GM23338 (cell line): ENCODE measurements at regions not wholly inside any gene's neighbourhood (a gene's known extent, or its start where the extent isn't known, plus 50 kb on each side); places are given as distances from the start of the nearest gene placed in this dataset.

Experiments used
- ATAC-seq: fragments of 200-7000 bp; cut with Tn5 transposase; 3 replicates; pipeline ENCODE4 v1.9.1; 2020
- DNase-seq: peaks from one replicate; pipeline ENCODE4 v3.0.0-alpha.2; 2015; ENCODE audit warnings: low spot score
- H2AFZ ChIP-seq: fragments of 200-600 bp; sonication (generic); 2 replicates; pipeline ENCODE4 v1.8.0; 2016; ENCODE audit warnings: antibody characterized with exemption, mild to moderate bottlenecking, moderate library complexity
- H3F3A ChIP-seq: fragments of 200-600 bp; sonication (generic); replicated peaks from 2 replicates; pipeline ENCODE4 v1.8.0; 2017; ENCODE audit warnings: antibody characterized with exemption, mixed run types, low read depth
- H3K27ac ChIP-seq: fragments of 200-600 bp; sonication (generic); 2 replicates; pipeline ENCODE4 v1.6.1; 2016; ENCODE audit warnings: low read depth
- H3K27me3 ChIP-seq: fragments of 200-600 bp; sonication (generic); 2 replicates; pipeline ENCODE4 v1.8.0; 2016; ENCODE audit warnings: mild to moderate bottlenecking, mixed run types, moderate library complexity; ENCODE audit not compliant: insufficient read depth
- H3K36me3 ChIP-seq: fragments of 200-600 bp; sonication (generic); 2 replicates; pipeline ENCODE4 v1.8.0; 2016; ENCODE audit warnings: mild to moderate bottlenecking; ENCODE audit not compliant: insufficient read depth
- H3K4me1 ChIP-seq: fragments of 200-600 bp; sonication (generic); 2 replicates; pipeline ENCODE4 v1.8.0; 2016; ENCODE audit warnings: mild to moderate bottlenecking, moderate library complexity; ENCODE audit not compliant: insufficient read depth
- H3K4me2 ChIP-seq: fragments of 200-600 bp; sonication (generic); 2 replicates; pipeline ENCODE4 v1.7.1; 2017; ENCODE audit warnings: mixed run types
- H3K4me3 ChIP-seq: fragments of 200-600 bp; sonication (generic); 2 replicates; pipeline ENCODE4 v1.6.1; 2016; ENCODE audit warnings: mixed run types
- H3K79me2 ChIP-seq: fragments of 200-600 bp; sonication (generic); replicated peaks from 2 replicates; pipeline ENCODE4 v1.8.0; 2017; ENCODE audit warnings: mild to moderate bottlenecking; ENCODE audit not compliant: insufficient read depth
- H3K9me2 ChIP-seq: fragments of 200-600 bp; sonication (generic); 2 replicates; pipeline ENCODE4 v1.8.0; 2017; ENCODE audit not compliant: insufficient read depth
- H4K20me1 ChIP-seq: fragments of 200-600 bp; sonication (generic); replicated peaks from 2 replicates; pipeline ENCODE4 v1.8.0; 2017; ENCODE audit warnings: mild to moderate bottlenecking; ENCODE audit not compliant: insufficient read depth
- H3K27ac Mint-ChIP-seq: 2 replicates; pipeline ENCODE4 v1.8.0; 2020; ENCODE audit warnings: inconsistent platforms, mild to moderate bottlenecking, moderate library complexity, mixed read lengths
- H3K27me3 Mint-ChIP-seq: 3 replicates; pipeline ENCODE4 v1.8.0; 2022; ENCODE audit warnings: low read depth, mild to moderate bottlenecking, moderate library complexity, mixed read lengths, inconsistent platforms; ENCODE audit not compliant: insufficient read depth, poor library complexity
- H3K36me3 Mint-ChIP-seq: 3 replicates; pipeline ENCODE4 v1.8.0; 2021; ENCODE audit warnings: low read depth, mild to moderate bottlenecking, inconsistent platforms, moderate library complexity, mixed read lengths
- H3K4me1 Mint-ChIP-seq: 3 replicates; pipeline ENCODE4 v1.8.0; 2020; ENCODE audit warnings: mild to moderate bottlenecking, inconsistent platforms, mixed read lengths
- H3K4me3 Mint-ChIP-seq: 3 replicates; pipeline ENCODE4 v1.8.0; 2021; ENCODE audit warnings: moderate library complexity, mild to moderate bottlenecking, inconsistent platforms, mixed read lengths
- H3K9me3 Mint-ChIP-seq: 3 replicates; pipeline ENCODE4 v1.8.0; 2020; ENCODE audit warnings: moderate library complexity, mild to moderate bottlenecking, inconsistent platforms, mixed read lengths
- EZH2phosphoT487 ChIP-seq: fragments of 200-600 bp; sonication (generic); IDR thresholded peaks from one replicate; pipeline ENCODE4 v1.8.1; 2018; ENCODE audit warnings: antibody characterized with exemption; ENCODE audit not compliant: unreplicated experiment
- JUNB ChIP-seq: IDR thresholded peaks from one replicate; pipeline ENCODE4 v1.6.1; 2016; ENCODE audit warnings: antibody characterized with exemption; ENCODE audit not compliant: unreplicated experiment
- NANOG ChIP-seq: IDR thresholded peaks from 2 replicates; pipeline ENCODE4 v1.6.1; 2016; ENCODE audit warnings: antibody characterized with exemption, borderline replicate concordance
- STAT1 ChIP-seq: IDR thresholded peaks from one replicate; pipeline ENCODE4 v1.6.1; 2016; ENCODE audit warnings: antibody characterized with exemption; ENCODE audit not compliant: unreplicated experiment
- ZNF114 ChIP-seq: fragments of 250-450 bp; sonication (Bioruptor Pico); IDR thresholded peaks from 2 replicates; pipeline ENCODE4 v1.5.0; 2020; ENCODE audit warnings: mild to moderate bottlenecking, moderate library complexity
- TF ChIP-seq, protein P1 (sequence below): fragments of 250-450 bp; sonication (Bioruptor Pico); IDR thresholded peaks from 2 replicates; pipeline ENCODE4 v1.5.0; 2020; ENCODE audit warnings: mild to moderate bottlenecking, moderate library complexity
- TF ChIP-seq, protein P2 (sequence below), 2 experiments: fragments of 200-600 bp in 1 of 2; sonication (generic) in 1 of 2; conservative IDR thresholded peaks; 2 replicates each; pipeline versions ENCODE4 v1.5.1 to v1.6.1; 2016 to 2017; ENCODE audit warnings: antibody characterized with exemption in 2 of 2, low read depth in 2 of 2, mild to moderate bottlenecking in 2 of 2, moderate library complexity in 1 of 2
- TF ChIP-seq, protein P3 (sequence below): IDR thresholded peaks from one replicate; pipeline ENCODE4 v1.6.1; 2018; ENCODE audit warnings: antibody characterized with exemption; ENCODE audit not compliant: unreplicated experiment

DNA sequence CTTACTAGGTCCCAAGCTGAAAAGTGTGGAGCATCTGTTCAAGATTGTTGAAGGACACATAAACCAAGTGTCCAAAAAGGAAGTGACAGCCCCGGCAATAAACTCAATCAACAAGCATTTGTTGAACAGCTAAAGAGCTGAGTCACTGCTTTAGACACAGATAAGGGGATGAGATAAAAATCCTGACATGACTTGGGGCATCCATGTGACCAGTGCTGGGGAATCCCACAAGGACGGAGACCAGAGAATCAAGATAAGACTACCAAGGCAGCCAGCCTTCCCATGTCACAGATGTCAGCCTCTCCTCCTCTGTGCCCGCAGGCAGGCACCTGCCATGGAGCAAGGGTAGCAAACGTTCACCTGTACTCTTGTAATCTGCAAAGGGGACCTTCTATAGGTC lies 118.6 kb upstream of the KAZN start (continued):
- TF ChIP-seq, protein P1, sequence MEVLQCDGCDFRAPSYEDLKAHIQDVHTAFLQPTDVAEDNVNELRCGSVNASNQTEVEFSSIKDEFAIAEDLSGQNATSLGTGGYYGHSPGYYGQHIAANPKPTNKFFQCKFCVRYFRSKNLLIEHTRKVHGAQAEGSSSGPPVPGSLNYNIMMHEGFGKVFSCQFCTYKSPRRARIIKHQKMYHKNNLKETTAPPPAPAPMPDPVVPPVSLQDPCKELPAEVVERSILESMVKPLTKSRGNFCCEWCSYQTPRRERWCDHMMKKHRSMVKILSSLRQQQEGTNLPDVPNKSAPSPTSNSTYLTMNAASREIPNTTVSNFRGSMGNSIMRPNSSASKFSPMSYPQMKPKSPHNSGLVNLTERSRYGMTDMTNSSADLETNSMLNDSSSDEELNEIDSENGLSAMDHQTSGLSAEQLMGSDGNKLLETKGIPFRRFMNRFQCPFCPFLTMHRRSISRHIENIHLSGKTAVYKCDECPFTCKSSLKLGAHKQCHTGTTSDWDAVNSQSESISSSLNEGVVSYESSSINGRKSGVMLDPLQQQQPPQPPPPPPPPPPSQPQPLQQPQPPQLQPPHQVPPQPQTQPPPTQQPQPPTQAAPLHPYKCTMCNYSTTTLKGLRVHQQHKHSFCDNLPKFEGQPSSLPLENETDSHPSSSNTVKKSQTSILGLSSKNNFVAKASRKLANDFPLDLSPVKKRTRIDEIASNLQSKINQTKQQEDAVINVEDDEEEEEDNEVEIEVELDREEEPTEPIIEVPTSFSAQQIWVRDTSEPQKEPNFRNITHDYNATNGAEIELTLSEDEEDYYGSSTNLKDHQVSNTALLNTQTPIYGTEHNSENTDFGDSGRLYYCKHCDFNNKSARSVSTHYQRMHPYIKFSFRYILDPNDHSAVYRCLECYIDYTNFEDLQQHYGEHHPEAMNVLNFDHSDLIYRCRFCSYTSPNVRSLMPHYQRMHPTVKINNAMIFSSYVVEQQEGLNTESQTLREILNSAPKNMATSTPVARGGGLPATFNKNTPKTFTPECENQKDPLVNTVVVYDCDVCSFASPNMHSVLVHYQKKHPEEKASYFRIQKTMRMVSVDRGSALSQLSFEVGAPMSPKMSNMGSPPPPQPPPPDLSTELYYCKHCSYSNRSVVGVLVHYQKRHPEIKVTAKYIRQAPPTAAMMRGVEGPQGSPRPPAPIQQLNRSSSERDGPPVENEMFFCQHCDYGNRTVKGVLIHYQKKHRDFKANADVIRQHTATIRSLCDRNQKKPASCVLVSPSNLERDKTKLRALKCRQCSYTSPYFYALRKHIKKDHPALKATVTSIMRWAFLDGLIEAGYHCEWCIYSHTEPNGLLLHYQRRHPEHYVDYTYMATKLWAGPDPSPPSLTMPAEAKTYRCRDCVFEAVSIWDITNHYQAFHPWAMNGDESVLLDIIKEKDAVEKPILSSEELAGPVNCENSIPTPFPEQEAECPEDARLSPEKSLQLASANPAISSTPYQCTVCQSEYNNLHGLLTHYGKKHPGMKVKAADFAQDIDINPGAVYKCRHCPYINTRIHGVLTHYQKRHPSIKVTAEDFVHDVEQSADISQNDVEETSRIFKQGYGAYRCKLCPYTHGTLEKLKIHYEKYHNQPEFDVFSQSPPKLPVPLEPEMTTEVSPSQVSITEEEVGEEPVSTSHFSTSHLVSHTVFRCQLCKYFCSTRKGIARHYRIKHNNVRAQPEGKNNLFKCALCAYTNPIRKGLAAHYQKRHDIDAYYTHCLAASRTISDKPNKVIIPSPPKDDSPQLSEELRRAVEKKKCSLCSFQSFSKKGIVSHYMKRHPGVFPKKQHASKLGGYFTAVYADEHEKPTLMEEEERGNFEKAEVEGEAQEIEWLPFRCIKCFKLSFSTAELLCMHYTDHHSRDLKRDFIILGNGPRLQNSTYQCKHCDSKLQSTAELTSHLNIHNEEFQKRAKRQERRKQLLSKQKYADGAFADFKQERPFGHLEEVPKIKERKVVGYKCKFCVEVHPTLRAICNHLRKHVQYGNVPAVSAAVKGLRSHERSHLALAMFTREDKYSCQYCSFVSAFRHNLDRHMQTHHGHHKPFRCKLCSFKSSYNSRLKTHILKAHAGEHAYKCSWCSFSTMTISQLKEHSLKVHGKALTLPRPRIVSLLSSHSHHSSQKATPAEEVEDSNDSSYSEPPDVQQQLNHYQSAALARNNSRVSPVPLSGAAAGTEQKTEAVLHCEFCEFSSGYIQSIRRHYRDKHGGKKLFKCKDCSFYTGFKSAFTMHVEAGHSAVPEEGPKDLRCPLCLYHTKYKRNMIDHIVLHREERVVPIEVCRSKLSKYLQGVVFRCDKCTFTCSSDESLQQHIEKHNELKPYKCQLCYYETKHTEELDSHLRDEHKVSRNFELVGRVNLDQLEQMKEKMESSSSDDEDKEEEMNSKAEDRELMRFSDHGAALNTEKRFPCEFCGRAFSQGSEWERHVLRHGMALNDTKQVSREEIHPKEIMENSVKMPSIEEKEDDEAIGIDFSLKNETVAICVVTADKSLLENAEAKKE (CRISPR knock-in tag), result no peak

DNA sequence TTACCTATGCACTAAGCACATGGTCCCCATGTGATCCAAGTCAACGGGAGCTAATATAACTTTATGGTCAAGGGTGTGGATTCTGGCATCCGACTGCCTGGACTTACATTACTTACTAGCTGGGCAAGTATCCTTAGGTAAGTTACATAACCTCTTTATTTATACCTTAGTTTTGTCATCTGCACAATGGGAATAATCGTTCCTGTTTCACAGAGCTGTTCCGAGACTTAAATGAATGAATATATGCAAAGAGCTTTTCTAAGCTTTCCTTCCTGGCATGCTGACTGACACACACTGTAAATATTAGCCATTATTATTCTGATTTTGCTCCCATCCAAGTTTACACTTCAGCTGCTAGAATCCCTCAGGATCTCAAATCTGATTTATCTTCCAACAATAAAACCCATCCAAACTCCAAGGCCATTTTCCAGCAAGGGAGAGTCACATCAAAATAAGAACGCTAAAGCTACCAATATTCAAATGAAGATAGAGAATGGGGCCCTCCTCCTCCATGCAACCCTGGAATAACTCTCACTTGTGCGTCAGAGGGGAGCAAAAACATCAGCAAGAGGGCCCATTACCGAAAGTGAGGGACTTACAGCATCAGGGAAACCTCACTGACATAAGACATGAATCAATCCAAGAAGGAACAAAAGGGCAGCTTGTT lies 115.6 kb upstream of the KAZN start:
- H3K4me1 ChIP-seq, result peaks cover 8% of the 10 kb centered on the region; the same call in 1 of the 2 replicates
- Mint-ChIP-seq H3K4me3 (no peak overlapping the region), H3K36me3 (no peaks in the 10 kb centered on the region), H3K4me1 (peaks cover 6% of the 10 kb centered on the region), H3K27ac (no peak overlapping the region), H3K9me3 (no peaks in the 10 kb centered on the region), H3K27me3 (no peaks in the 10 kb centered on the region)
- H3K4me2 ChIP-seq, result no peak overlapping the region
- H2AFZ ChIP-seq, result no peak overlapping the region
- H3K27ac ChIP-seq, result no peak overlapping the region
- ATAC-seq (no peak), DNase-seq (no peak)
- H3K27me3 ChIP-seq, result no peaks in the 10 kb centered on the region
- no peaks in the 10 kb centered on the region for H3K79me2 ChIP-seq
- H3F3A ChIP-seq, result no peaks in the 10 kb centered on the region
- no peaks in the 10 kb centered on the region for H4K20me1 ChIP-seq
- H3K4me3 ChIP-seq, result no peak overlapping the region
- H3K9me2 ChIP-seq, result no peaks in the 10 kb centered on the region
- no peaks in the 10 kb centered on the region for H3K36me3 ChIP-seq
- TF ChIP-seq JUNB (no peak), EZH2phosphoT487 (no peak), STAT1 (no peak), NANOG (no peak), ZNF114 (CRISPR knock-in tag) (no peak)
- TF ChIP-seq, protein P2, sequence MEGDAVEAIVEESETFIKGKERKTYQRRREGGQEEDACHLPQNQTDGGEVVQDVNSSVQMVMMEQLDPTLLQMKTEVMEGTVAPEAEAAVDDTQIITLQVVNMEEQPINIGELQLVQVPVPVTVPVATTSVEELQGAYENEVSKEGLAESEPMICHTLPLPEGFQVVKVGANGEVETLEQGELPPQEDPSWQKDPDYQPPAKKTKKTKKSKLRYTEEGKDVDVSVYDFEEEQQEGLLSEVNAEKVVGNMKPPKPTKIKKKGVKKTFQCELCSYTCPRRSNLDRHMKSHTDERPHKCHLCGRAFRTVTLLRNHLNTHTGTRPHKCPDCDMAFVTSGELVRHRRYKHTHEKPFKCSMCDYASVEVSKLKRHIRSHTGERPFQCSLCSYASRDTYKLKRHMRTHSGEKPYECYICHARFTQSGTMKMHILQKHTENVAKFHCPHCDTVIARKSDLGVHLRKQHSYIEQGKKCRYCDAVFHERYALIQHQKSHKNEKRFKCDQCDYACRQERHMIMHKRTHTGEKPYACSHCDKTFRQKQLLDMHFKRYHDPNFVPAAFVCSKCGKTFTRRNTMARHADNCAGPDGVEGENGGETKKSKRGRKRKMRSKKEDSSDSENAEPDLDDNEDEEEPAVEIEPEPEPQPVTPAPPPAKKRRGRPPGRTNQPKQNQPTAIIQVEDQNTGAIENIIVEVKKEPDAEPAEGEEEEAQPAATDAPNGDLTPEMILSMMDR (conservative IDR thresholded peaks at IDR 0.05; ENCODE audit: low read depth in 2 of 2), result no peak
- TF ChIP-seq, protein P3, sequence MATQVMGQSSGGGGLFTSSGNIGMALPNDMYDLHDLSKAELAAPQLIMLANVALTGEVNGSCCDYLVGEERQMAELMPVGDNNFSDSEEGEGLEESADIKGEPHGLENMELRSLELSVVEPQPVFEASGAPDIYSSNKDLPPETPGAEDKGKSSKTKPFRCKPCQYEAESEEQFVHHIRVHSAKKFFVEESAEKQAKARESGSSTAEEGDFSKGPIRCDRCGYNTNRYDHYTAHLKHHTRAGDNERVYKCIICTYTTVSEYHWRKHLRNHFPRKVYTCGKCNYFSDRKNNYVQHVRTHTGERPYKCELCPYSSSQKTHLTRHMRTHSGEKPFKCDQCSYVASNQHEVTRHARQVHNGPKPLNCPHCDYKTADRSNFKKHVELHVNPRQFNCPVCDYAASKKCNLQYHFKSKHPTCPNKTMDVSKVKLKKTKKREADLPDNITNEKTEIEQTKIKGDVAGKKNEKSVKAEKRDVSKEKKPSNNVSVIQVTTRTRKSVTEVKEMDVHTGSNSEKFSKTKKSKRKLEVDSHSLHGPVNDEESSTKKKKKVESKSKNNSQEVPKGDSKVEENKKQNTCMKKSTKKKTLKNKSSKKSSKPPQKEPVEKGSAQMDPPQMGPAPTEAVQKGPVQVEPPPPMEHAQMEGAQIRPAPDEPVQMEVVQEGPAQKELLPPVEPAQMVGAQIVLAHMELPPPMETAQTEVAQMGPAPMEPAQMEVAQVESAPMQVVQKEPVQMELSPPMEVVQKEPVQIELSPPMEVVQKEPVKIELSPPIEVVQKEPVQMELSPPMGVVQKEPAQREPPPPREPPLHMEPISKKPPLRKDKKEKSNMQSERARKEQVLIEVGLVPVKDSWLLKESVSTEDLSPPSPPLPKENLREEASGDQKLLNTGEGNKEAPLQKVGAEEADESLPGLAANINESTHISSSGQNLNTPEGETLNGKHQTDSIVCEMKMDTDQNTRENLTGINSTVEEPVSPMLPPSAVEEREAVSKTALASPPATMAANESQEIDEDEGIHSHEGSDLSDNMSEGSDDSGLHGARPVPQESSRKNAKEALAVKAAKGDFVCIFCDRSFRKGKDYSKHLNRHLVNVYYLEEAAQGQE, result no peak
